Osteocyte (in vitro differentiated cells): ENCODE measurements at regions not wholly inside any gene's neighbourhood (a gene's known extent, or its start where the extent isn't known, plus 50 kb on each side); places are given as distances from the start of the nearest gene placed in this dataset.

Source experiments
- DNase-seq: peaks from one replicate; pipeline ENCODE4 v3.0.0; 2021; ENCODE audit warnings: mixed read lengths; ENCODE audit not compliant: unreplicated experiment; ENCODE audit errors: extremely low spot score
- H3K27ac Mint-ChIP-seq: one replicate; pipeline ENCODE4 v1.8.0; 2021; ENCODE audit warnings: mild to moderate bottlenecking, mixed read lengths; ENCODE audit not compliant: unreplicated experiment
- H3K27me3 Mint-ChIP-seq: one replicate; pipeline ENCODE4 v1.8.0; 2021; ENCODE audit warnings: mixed read lengths; ENCODE audit not compliant: unreplicated experiment
- H3K36me3 Mint-ChIP-seq: one replicate; pipeline ENCODE4 v1.8.0; 2021; ENCODE audit warnings: mixed read lengths; ENCODE audit not compliant: unreplicated experiment
- H3K4me1 Mint-ChIP-seq: one replicate; pipeline ENCODE4 v1.8.0; 2021; ENCODE audit warnings: mixed read lengths; ENCODE audit not compliant: unreplicated experiment
- H3K4me3 Mint-ChIP-seq: one replicate; pipeline ENCODE4 v1.8.0; 2021; ENCODE audit warnings: mild to moderate bottlenecking, moderate library complexity, mixed read lengths; ENCODE audit not compliant: unreplicated experiment
- H3K9me3 Mint-ChIP-seq: one replicate; pipeline ENCODE4 v1.8.0; 2021; ENCODE audit warnings: mixed read lengths; ENCODE audit not compliant: unreplicated experiment
- TF ChIP-seq, protein P1 (sequence below): fragments of 200-600 bp; sonication (generic); IDR thresholded peaks from 2 replicates; pipeline ENCODE4 v1.5.0; 2021; ENCODE audit warnings: antibody characterized with exemption, mild to moderate bottlenecking, moderate library complexity

DNA sequence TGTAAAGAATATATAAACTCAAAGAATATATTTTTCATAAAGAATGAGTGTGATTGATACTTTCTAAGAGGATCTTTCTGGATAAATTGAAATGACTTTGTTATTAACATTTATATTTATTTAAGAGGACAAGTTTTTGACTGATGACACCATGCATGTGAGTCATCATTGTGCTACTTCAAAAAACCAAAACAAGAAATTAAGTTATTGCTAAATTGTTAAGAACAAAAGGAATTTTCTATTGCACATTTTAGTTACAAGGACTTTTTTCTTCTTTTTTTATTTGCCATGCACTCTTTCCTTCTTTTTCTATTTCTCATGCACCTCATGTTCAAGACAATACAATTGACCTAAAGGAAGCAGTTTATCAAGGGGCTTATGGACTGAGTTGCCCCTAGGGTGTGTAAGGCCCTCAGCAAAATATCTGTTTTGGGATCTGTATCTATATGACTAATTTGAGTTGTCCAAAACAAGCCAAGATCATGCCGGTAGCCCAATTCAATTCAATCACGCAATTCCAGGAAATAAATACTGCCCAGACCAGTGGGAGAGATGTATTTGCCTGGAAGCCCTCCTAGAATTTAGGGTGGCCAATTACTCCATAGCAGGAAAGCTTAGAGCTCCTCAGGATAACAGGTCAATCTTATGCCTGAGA, 654.3 kb downstream of the METTL4 start:
- Mint-ChIP-seq H3K4me3 (no peak overlapping the region), H3K36me3 (no peaks in the 10 kb centered on the region), H3K27me3 (no peaks in the 10 kb centered on the region), H3K4me1 (no peaks in the 10 kb centered on the region), H3K27ac (no peak overlapping the region), H3K9me3 (peaks cover 18% of the 10 kb centered on the region)
- TF ChIP-seq, protein P1, sequence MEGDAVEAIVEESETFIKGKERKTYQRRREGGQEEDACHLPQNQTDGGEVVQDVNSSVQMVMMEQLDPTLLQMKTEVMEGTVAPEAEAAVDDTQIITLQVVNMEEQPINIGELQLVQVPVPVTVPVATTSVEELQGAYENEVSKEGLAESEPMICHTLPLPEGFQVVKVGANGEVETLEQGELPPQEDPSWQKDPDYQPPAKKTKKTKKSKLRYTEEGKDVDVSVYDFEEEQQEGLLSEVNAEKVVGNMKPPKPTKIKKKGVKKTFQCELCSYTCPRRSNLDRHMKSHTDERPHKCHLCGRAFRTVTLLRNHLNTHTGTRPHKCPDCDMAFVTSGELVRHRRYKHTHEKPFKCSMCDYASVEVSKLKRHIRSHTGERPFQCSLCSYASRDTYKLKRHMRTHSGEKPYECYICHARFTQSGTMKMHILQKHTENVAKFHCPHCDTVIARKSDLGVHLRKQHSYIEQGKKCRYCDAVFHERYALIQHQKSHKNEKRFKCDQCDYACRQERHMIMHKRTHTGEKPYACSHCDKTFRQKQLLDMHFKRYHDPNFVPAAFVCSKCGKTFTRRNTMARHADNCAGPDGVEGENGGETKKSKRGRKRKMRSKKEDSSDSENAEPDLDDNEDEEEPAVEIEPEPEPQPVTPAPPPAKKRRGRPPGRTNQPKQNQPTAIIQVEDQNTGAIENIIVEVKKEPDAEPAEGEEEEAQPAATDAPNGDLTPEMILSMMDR = no peak
- no peak for DNase-seq

DNA sequence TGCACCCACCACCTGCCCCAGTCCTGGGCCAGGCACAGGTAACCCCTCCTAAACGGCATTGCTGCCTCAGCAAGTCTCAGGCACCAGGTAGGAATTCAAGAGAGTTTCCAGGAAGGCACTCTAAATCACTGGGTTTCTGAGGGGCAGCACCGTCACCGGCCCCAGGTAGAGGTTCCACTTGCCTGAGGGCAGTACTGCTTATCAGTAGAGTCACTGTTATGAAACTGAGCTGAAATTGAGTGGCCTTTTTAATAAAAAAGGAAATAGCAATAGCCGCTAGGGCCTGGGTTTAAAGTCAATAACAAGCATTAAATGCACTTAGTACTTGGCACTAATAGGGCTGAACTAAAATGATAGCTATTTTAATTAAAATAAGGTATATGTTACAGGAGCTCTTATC, 653.7 kb downstream of the METTL4 start:
- H3K4me1 Mint-ChIP-seq = no peaks in the 10 kb centered on the region

DNA sequence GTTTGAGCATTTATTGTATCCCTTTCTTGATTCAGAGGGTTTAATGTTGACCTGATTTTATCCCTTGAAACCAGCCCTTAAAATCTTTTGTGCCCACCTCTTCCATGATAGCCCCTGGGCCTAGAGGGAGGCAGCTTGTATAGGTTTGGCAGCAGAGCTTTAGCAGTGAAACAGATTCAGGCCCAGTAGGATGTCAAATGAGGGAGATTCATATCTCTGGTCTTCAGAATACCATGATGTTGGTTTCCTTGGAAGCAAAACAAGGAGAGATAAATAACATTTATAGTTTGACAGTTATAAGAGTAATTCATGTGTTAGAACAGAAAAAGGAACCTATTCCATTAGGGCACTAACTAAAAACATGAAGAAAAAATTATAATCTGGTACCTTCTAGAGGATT, 649.2 kb downstream of the METTL4 start:
- Mint-ChIP-seq H3K4me3 (no peak overlapping the region), H3K9me3 (peaks cover 8% of the 10 kb centered on the region), H3K27ac (no peak overlapping the region), H3K4me1 (no peaks in the 10 kb centered on the region), H3K27me3 (no peaks in the 10 kb centered on the region), H3K36me3 (no peaks in the 10 kb centered on the region)
- TF ChIP-seq, protein P1 = no peak
- no peak for DNase-seq

More for the DNA sequence above, 653.7 kb downstream of the METTL4 start:
- H3K9me3 Mint-ChIP-seq = peaks cover 18% of the 10 kb centered on the region
- H3K27me3 Mint-ChIP-seq = no peaks in the 10 kb centered on the region
- no peaks in the 10 kb centered on the region for H3K36me3 Mint-ChIP-seq
- no peak overlapping the region for H3K27ac Mint-ChIP-seq
- TF ChIP-seq, protein P1 = no peak
- no peak overlapping the region for H3K4me3 Mint-ChIP-seq
- DNase-seq = no peak

DNA sequence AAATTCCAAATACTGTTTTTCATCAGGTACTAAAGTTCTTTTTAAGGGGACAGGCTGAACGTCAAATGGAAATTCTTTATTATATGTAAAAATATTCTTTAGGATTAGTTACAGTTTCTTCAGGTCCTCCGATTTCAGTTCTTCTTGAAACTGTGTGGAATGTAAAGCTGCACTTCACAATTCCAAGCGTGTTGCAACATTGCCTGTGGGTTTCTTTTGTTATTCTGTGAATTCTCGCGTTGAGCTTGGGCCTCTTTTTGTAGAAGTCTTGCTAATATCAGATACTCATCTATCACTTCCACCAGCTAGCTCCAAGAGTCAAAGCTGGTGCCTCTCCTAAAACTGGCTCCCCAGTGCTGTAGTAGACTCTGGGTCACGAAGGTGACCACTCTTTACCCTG, 642.6 kb downstream of the METTL4 start:
- Mint-ChIP-seq H3K4me1 (no peaks in the 10 kb centered on the region), H3K4me3 (no peak overlapping the region), H3K27ac (no peak overlapping the region), H3K27me3 (no peaks in the 10 kb centered on the region), H3K9me3 (peaks cover 8% of the 10 kb centered on the region), H3K36me3 (no peaks in the 10 kb centered on the region)
- no peak for DNase-seq
- TF ChIP-seq, protein P1 = no peak

DNA sequence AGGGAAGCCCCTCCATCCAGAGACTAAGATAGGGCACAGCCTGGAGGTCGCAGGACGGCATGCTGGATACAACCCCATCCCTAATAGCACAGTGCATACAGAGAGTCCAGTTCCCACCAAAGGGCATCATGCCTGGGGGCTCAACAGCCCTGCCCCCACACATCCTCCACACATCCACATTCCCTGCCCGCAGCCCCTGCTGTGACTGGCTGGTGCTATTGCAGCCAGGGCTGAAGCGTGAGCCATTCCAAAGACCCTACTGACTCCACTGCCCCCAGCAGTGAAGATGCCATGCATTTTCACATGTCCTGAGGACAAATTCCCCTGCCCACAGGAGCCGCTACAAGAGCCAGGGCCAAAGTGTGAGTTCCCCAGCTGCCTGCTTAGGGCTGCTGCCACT, 641.6 kb downstream of the METTL4 start:
- peaks cover 8% of the 10 kb centered on the region for H3K9me3 Mint-ChIP-seq

More for the DNA sequence above, 641.6 kb downstream of the METTL4 start:
- H3K27ac Mint-ChIP-seq = no peak overlapping the region
- H3K27me3 Mint-ChIP-seq = no peaks in the 10 kb centered on the region
- no peak for DNase-seq
- no peaks in the 10 kb centered on the region for H3K36me3 Mint-ChIP-seq
- TF ChIP-seq, protein P1 = no peak
- H3K4me3 Mint-ChIP-seq = no peak overlapping the region
- no peaks in the 10 kb centered on the region for H3K4me1 Mint-ChIP-seq
